HG03520 (cell line): ENCODE measurements at regions not wholly inside any gene's neighbourhood (a gene's known extent, or its start where the extent isn't known, plus 50 kb on each side); places are given as distances from the start of the nearest gene placed in this dataset.

ENCODE experiments used
- ATAC-seq: cut with Tn5 transposase; IDR thresholded peaks from one replicate; pipeline ENCODE4 v1.9.1; 2021; ENCODE audit warnings: mild to moderate bottlenecking, moderate library complexity; ENCODE audit not compliant: unreplicated experiment

- ATAC-seq = no peak
These were observed 709.6 kb downstream of the BRD1 start for GRCh38 chr22:49118065-49118464.

- ATAC-seq = no peak
These were observed 710.2 kb downstream of the BRD1 start for GRCh38 chr22:49117486-49117885.

GRCh38 chr22:49116486-49117120 lies 711.1 kb downstream of the BRD1 start:
- no peak for ATAC-seq

DNA sequence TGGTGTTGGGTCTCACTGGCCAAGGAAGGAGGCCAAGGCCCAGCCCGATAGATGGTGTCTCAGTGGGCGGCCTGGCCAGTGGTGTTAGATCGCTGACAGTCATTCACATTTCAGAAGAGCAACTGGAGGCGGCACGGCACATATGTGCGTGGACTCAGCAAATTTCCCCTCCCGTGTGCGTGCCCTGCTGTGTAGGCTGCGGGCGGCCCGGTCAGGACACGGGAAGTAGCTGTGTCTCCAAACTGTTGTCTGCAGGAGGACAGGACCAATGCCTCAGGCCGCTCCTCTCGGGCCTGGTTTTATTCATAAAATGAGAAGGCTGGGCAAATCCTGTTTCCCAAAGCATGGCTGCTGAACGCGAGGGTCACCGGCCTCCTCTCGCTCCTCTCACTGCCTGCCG lies 711.7 kb downstream of the BRD1 start:
- no peak for ATAC-seq

DNA sequence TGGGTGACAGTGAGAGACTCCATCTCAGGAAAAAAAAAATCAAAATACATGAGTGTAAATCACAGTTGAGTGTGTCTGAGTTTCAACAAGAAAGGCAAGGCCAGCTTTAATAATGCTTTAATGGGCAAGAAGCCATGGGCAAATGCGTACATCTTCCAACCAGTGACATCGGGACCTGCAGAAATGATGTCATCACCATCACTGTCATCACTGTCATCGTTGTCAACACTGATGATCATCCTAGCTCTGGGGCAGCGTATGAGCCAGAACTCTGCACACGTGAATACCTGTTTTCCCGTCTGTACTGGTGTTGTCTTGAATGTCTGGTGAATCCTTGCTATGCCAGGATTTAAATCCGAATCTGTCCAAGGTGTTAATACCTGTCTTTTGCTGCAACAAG lies 712.5 kb downstream of the BRD1 start:
- ATAC-seq = no peak

- ATAC-seq = no peak
These were observed 713.9 kb downstream of the BRD1 start for GRCh38 chr22:49113758-49114157.

GRCh38 chr22:49112661-49113626 lies 714.7 kb downstream of the BRD1 start:
- no peak for ATAC-seq

GRCh38 chr22:49112176-49112575 lies 715.5 kb downstream of the BRD1 start:
- ATAC-seq = no peak

DNA sequence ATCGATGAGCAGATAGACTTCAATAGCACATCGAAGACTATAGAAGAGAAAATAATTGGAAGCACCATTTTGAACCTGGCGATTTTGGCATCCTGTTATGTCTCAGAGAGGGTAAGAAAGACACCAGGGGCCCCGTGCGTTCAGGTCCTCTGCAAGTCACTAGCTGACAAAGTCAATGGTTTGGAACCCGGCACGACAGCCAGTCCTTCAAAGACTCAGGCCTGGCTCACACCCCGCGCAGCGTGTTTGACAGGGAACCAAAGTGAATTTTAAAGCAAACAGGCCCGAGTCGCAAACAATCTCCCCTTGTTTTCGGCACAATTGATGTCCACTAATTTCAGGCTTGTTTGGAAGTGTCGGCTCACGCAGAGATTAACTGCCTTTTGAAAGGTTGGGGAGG lies 716.6 kb downstream of the BRD1 start:
- no peak for ATAC-seq

DNA sequence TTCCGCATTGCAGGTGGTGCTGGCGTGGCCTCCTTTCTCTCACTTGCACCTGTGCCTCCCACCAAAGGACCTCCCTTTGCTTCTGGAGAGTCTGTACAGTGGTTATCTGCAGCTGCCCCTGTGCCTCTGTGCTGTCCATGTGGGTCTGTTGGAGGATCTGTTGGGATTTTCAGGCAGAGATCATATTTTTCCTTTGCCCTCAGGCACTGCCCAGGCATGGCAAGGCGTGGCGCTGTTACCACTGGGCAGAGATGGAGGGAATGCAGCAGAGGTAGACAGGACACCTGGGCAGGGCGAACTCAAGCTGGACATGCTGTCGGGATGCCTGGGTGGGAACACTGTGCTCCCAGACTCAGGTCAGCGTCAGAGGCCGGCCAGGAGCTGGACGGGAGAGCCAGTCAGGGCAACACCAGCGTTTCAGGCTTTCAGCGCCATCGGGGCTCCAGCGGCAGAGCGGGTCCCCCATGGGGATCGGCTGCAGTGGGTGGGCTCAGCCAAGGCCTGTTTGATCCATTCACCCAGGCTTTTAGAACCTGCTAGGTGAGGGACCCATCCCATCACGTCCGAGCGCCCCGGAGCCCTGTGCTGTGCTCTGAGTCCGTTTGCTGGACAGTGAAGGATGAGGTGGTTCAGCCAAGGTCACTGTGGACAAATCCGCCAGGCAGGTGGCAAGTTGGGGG lies 718.9 kb downstream of the BRD1 start:
- no peak for ATAC-seq

DNA sequence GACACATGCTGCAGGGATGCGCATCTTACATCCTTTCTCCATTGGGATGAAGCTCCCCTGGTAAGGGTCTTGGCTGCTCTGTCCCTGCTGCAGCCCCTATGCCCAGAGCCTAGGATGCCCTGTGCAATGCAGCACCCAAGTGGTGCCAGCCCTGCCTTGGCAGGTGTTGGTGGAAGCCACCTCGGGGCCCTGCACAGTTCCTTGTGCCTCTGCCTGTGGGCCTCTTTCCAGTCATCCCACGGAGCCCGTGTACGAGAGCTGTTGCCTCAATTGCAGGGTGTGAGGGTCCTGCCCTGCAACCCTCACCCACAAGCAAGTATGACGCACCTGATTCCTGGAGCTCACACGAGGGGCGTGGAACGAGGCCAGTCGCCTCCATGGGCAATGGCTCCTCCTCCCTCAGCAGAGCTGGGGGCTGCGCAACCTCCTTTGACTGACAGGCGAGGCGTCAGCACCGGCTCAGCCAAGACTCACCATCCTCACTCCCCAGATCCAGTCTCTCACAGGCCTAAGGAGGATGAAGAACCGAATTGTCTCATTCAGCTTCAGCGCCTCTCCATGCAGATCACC lies 719.6 kb downstream of the BRD1 start:
- no peak for ATAC-seq

- no peak for ATAC-seq
These were observed 720.1 kb downstream of the BRD1 start for GRCh38 chr22:49107561-49107960.

- no peak for ATAC-seq
These were observed 720.9 kb downstream of the BRD1 start for GRCh38 chr22:49106842-49107152.

- ATAC-seq = no peak
These were observed 721.4 kb downstream of the BRD1 start for GRCh38 chr22:49106096-49106841.

DNA sequence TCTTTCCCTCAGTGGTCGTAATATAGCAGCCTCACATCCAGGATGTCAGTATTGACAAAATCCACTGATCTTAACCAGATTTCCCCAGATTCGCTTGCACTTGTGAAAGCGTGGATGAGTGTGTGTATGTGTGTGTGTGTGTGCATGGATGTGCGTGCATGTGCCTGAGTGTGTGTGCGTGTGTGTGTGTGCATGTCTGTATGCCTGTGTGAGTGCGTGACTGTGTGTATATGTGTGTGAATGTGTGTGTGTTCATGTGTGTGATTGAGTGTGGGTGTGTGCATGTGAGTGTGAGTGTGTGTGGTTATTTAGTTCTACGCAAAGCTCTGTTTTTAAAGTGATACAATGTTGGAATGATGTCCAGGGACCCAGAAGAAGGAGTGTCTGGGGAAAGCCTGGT lies 723.2 kb downstream of the BRD1 start:
- ATAC-seq = no peak

DNA sequence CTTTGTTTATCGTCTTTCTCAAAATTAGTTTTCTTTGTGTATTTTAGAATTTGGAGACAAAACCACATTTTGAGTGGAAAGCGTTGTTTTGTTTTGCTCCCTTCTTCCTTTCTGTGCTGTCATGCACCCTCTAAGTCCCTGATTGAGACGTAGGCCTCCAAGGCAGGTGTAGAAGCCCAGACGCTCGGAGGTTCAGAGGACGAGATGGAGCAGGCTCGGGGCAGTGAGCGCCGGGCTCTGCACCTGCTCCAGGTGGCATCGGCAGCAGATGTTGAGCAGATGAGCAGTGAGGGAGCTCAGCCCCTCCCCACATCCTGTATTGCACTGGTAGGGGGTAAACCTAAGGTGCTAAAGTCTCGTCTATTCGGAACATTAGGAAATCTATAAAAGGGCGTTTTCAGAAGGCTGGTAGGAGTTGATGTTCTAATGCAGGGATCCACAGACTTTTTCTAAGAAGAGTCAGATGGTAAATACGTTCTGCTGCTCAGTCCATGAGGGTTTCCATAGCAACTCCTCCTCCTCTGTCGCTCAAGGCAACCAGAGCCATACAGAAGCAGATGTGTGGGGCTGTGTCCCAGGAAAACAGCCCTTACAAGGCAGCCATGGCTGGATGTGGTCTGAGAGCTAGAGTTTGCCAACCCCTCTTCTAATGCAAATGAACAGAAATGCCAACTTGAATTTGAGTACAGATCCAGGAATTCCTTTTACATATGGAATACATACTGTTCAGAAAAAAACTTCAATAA lies 724.2 kb downstream of the BRD1 start:
- ATAC-seq = no peak

GRCh38 chr22:49102367-49102766 lies 725.3 kb downstream of the BRD1 start:
- no peak for ATAC-seq

- no peak for ATAC-seq
These were observed 725.8 kb downstream of the BRD1 start for GRCh38 chr22:49101873-49102272.

DNA sequence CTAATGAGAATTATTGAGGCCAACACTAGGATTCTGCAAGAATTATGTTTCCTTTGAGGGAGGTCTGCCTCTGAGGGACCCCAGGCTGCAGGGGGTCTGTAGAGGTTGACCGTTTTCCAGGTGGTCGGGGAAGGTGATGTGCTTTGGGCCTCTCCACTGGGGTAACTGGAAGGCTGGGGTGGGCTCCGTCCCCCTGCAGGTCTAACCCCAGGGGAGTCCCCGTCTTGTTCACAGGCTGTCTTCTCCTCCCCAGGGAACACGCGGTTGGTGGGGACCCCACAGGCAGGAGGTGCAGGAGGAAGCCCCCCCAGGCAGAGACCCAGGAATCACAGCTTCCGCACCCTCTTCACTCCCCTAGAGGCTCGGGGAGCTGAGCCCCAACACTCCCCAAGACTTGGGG lies 726.4 kb downstream of the BRD1 start:
- ATAC-seq = no peak

- ATAC-seq = no peak
These were observed 726.9 kb downstream of the BRD1 start for GRCh38 chr22:49100773-49101172.
